GM12878 (cell line): ENCODE measurements at regions not wholly inside any gene's neighbourhood (a gene's known extent, or its start where the extent isn't known, plus 50 kb on each side); places are given as distances from the start of the nearest gene placed in this dataset.

Experiments
- ATAC-seq: fragments of 200-7000 bp; cut with Tn5 transposase; 3 replicates; pipeline ENCODE4 v1.9.1; 2020; ENCODE audit warnings: mild to moderate bottlenecking, moderate library complexity
- BruUV-seq: library from RNA; stranded (reverse); fragments of 400-500 nt; replicated peaks from 2 replicates; lab custom pipeline; 2021; lab: Mats Ljungman, UMichigan
- CTCF ChIA-PET: fragments of 300-600 bp; sonication (Branson Sonifier 250); formaldehyde crosslinking; extraction: SDS; loops from one replicate; lab custom pipeline; 2021; ENCODE audit warnings: inconsistent platforms; lab: Yijun Ruan, JAX
- POLR2A ChIA-PET: fragments of 350-600 bp; formaldehyde crosslinking; extraction: SDS; loops from one replicate; lab custom pipeline; 2021; ENCODE audit warnings: inconsistent platforms; lab: Charles Lee
- RAD21 ChIA-PET: fragments of 300-600 bp; sonication (Branson Sonifier 250); formaldehyde crosslinking; loops from one replicate; lab custom pipeline; 2023; ENCODE audit warnings: antibody characterized with exemption; ENCODE audit not compliant: unreplicated experiment; lab: Charles Lee
- SMC1A ChIA-PET: fragments of 300-600 bp; sonication (Branson Sonifier 250); formaldehyde crosslinking; loops from one replicate; lab custom pipeline; 2023; ENCODE audit not compliant: unreplicated experiment, uncharacterized antibody; lab: Charles Lee
- DNase-seq: peaks from one replicate; pipeline ENCODE4 v3.0.0-alpha.2; 2011; ENCODE audit warnings: low read depth, low spot score
- FAIRE-seq: peaks from 3 replicates; lab custom pipeline; 2011; peaks lifted over from hg19 to GRCh38; lab: Jason Lieb, UNC
- H2AFZ ChIP-seq: 2 replicates; pipeline ENCODE4 v1.6.0; 2011; ENCODE audit warnings: low read depth, low read length, control low read depth; ENCODE audit not compliant: control insufficient read depth
- H3K27ac ChIP-seq: 2 replicates; pipeline ENCODE4 v1.5.1; 2011; ENCODE audit warnings: control low read depth; ENCODE audit not compliant: control insufficient read depth, insufficient read depth
- H3K27me3 ChIP-seq, 2 experiments: replicated peaks in 1 of 2; 2 replicates each; pipeline versions ENCODE4 v1.6.0 to v1.6.1; 2011; ENCODE audit warnings: low read length in 1 of 2; ENCODE audit not compliant: control insufficient read depth in 2 of 2, insufficient read depth in 2 of 2
- H3K36me3 ChIP-seq, 2 experiments: 2 replicates each; pipeline ENCODE4 v1.5.1; 2011; ENCODE audit warnings: low read length in 1 of 2; ENCODE audit not compliant: control insufficient read depth in 2 of 2, insufficient read depth in 2 of 2
- H3K4me1 ChIP-seq: 2 replicates; pipeline ENCODE4 v1.6.1; 2011; ENCODE audit warnings: mild to moderate bottlenecking, low read length, moderate library complexity, mixed read lengths; ENCODE audit not compliant: control insufficient read depth, insufficient read depth
- H3K4me2 ChIP-seq: 2 replicates; pipeline ENCODE4 v1.6.0; 2011; ENCODE audit warnings: control low read depth; ENCODE audit not compliant: control insufficient read depth, insufficient read depth
- H3K4me3 ChIP-seq: fragments of 200-600 bp; sonication (generic); 2 replicates; pipeline ENCODE4 v1.5.1; 2016
- H3K79me2 ChIP-seq: 2 replicates; pipeline ENCODE4 v1.6.0; 2011; ENCODE audit warnings: low read length; ENCODE audit not compliant: control insufficient read depth, insufficient read depth
- H3K9ac ChIP-seq: 2 replicates; pipeline ENCODE4 v1.8.0; 2011; ENCODE audit warnings: low read length, control low read depth, mixed read lengths; ENCODE audit not compliant: control insufficient read depth, insufficient read depth
- H3K9me3 ChIP-seq: replicated peaks from 3 replicates; pipeline ENCODE4 v1.5.1; 2011; ENCODE audit warnings: mild to moderate bottlenecking, low read length; ENCODE audit not compliant: control insufficient read depth, insufficient read depth
- H4K20me1 ChIP-seq: 2 replicates; pipeline ENCODE4 v1.6.0; 2011; ENCODE audit not compliant: control insufficient read depth, insufficient read depth
- CBX3 ChIP-seq: fragments of 200-600 bp; sonication (generic); IDR thresholded peaks from 2 replicates; pipeline ENCODE4 v1.6.1; 2016; ENCODE audit warnings: low read depth, borderline replicate concordance
- DPF2 ChIP-seq: fragments of 450-650 bp; IDR thresholded peaks from 2 replicates; pipeline ENCODE4 v1.6.1; 2017; ENCODE audit warnings: mild to moderate bottlenecking
- IKZF1 ChIP-seq: fragments of 450-650 bp; conservative IDR thresholded peaks from 2 replicates; pipeline ENCODE4 v1.6.1; 2017; ENCODE audit warnings: antibody characterized with exemption, mild to moderate bottlenecking
- KAT2A ChIP-seq: conservative IDR thresholded peaks from 2 replicates; pipeline ENCODE4 v1.6.1; 2011; ENCODE audit warnings: low read depth, low read length; ENCODE audit not compliant: control insufficient read depth
- MEF2A ChIP-seq: IDR thresholded peaks from 2 replicates; pipeline ENCODE4 v1.6.1; 2011; ENCODE audit warnings: low read depth, mild to moderate bottlenecking, low read length, moderate library complexity; ENCODE audit not compliant: insufficient read depth
- MXI1 ChIP-seq: fragments of 150-350 bp; IDR thresholded peaks from 2 replicates; pipeline ENCODE4 v1.6.1; 2011; ENCODE audit warnings: low read depth, mild to moderate bottlenecking, inconsistent platforms, low read length, improper control_type of control experiment
- RB1 ChIP-seq: fragments of 450-650 bp; formaldehyde crosslinking; IDR thresholded peaks from 2 replicates; pipeline ENCODE4 v1.6.1; 2017; ENCODE audit warnings: mild to moderate bottlenecking, borderline replicate concordance
- SIX5 ChIP-seq: IDR thresholded peaks from 2 replicates; pipeline ENCODE4 v1.6.1; 2011; ENCODE audit warnings: mild to moderate bottlenecking, low read depth, low read length, moderate library complexity; ENCODE audit not compliant: severe bottlenecking
- SRF ChIP-seq, 2 experiments: IDR thresholded peaks; 2 replicates each; pipeline ENCODE4 v1.6.1; 2011; ENCODE audit warnings: low read depth in 2 of 2, low read length in 2 of 2, mild to moderate bottlenecking in 1 of 2, moderate library complexity in 1 of 2
- WGBS: methylation state at CpG from one replicate; pipeline ENCODE4 v1.1.6; 2016; ENCODE audit warnings: low lambda C conversion rate; ENCODE audit not compliant: insufficient replicate concordance, insufficient coverage; ENCODE audit errors: missing lambda C conversion rate; 5-methylcytosine and 5-hydroxymethylcytosine counted together
- in situ Hi-C: fragments of 300-500 bp; cut with MboI; formaldehyde crosslinking; loops from 9 replicates; pipeline ENCODE4 v1.14.3; 2018; ENCODE audit warnings: mixed read lengths
- intact Hi-C: fragments of 100-400 bp; cut with micrococcal nuclease; formaldehyde crosslinking; loops from one replicate; pipeline ENCODE4 v1.14.2; 2022; ENCODE audit not compliant: unreplicated experiment
- TF ChIP-seq, protein P1 (sequence below): fragments of 450-650 bp; IDR thresholded peaks from 2 replicates; pipeline ENCODE4 v1.6.1; 2018; ENCODE audit warnings: mild to moderate bottlenecking, low read depth, moderate library complexity; ENCODE audit not compliant: partially characterized antibody

DNA sequence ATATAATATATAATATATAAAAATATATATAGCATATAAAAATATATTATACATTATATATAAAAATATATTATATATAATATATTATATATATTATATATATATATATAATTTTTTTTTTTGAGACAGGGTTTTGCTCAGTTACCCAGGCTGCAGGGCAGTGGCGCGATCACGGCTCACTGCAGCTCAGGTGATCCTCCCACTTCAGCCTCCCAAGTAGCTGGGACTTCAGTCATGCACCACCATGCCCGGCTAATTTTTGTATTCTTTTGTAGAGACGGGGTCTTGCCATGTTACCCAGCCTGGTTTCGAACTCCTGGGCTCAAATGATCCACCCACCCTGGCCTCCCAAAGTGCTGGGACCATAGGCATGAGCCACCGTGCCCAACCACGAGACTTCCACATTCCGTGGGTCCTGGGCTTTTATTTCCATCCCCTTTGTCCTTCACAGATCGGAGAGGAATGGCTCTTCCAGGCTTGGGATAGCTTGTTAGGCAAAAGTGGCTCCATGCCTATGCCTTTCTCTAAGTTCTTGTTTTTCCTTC lies 62.0 kb upstream of the IER5L start (continued):
- TF ChIP-seq, protein P1, sequence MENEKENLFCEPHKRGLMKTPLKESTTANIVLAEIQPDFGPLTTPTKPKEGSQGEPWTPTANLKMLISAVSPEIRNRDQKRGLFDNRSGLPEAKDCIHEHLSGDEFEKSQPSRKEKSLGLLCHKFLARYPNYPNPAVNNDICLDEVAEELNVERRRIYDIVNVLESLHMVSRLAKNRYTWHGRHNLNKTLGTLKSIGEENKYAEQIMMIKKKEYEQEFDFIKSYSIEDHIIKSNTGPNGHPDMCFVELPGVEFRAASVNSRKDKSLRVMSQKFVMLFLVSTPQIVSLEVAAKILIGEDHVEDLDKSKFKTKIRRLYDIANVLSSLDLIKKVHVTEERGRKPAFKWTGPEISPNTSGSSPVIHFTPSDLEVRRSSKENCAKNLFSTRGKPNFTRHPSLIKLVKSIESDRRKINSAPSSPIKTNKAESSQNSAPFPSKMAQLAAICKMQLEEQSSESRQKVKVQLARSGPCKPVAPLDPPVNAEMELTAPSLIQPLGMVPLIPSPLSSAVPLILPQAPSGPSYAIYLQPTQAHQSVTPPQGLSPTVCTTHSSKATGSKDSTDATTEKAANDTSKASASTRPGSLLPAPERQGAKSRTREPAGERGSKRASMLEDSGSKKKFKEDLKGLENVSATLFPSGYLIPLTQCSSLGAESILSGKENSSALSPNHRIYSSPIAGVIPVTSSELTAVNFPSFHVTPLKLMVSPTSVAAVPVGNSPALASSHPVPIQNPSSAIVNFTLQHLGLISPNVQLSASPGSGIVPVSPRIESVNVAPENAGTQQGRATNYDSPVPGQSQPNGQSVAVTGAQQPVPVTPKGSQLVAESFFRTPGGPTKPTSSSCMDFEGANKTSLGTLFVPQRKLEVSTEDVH: no peak
- TF ChIP-seq CBX3 (no peak), IKZF1 (no peak), SRF (IDR thresholded peaks at IDR 0.05; ENCODE audit: low read depth in 2 of 2, low read length in 2 of 2) (no peak), MEF2A (no peak), RB1 (no peak), SIX5 (no peak)

DNA sequence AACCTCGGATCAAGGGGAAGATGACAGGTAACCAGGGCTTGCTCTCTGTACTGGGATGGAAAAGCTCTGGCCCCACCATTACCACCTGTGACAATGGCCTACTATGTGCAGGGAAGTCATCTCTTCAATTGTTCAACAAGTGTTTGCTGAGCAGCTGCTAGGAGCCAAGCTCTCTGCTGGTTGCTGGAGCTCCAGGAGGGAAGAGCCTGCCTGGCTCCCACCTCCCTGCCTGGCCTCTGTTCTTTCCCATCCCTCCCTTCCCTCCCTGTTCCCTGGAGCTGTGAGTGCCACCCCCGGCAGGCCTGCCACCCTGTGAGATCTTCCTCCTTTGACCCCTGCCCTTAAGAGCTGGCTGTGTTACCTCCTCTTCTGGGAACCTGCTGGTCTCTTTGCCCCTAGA lies 59.7 kb upstream of the IER5L start:
- Histone ChIP-seq H3K9ac (no peak overlapping the region), H3K79me2 (no peaks in the 10 kb centered on the region), H4K20me1 (no peaks in the 10 kb centered on the region), H3K27me3 (no peaks in the 10 kb centered on the region; a peak in 1 of 4 replicates), H3K4me1 (peaks cover 9% of the 10 kb centered on the region), H3K9me3 (no peaks in the 10 kb centered on the region; the same call in 2 of the 3 replicates), H3K4me3 (no peak overlapping the region), H3K27ac (no peak overlapping the region), H3K36me3 (no peaks in the 10 kb centered on the region), H3K4me2 (no peak overlapping the region), H2AFZ (no peak overlapping the region)
- no peak for FAIRE-seq
- TF ChIP-seq MXI1: no peak
- TF ChIP-seq DPF2: no peak
- no peak for TF ChIP-seq KAT2A
- POLR2A ChIA-PET: no interaction called here
- ATAC-seq: no peak
- in situ Hi-C loops (no loop called here), intact Hi-C loops (no loop called here)
- CTCF ChIA-PET: no interaction called here
- no peak for DNase-seq
- SMC1A ChIA-PET: interaction anchor here (0.6 kb wide), 1 partner anchor 11 kb away, joined by 3 read pairs; no protein-coding TSS in a partner anchor
- RAD21 ChIA-PET: no interaction called here
- 56% methylated on average over 2 of the region's 2 CpGs for WGBS
- BruUV-seq: no TSS peak
